Endothelial cell of umbilical vein (primary cell): ENCODE measurements at regions not wholly inside any gene's neighbourhood (a gene's known extent, or its start where the extent isn't known, plus 50 kb on each side); places are given as distances from the start of the nearest gene placed in this dataset.

Experiments
- GATA2 ChIP-seq: IDR thresholded peaks from 2 replicates; pipeline ENCODE4 v1.7.0; 2011; ENCODE audit warnings: low read depth, mild to moderate bottlenecking, moderate library complexity, mixed read lengths, low read length; ENCODE audit not compliant: insufficient read length, insufficient read depth
- MYC ChIP-seq: IDR thresholded peaks from one replicate; pipeline ENCODE4 v1.6.1; 2011; ENCODE audit warnings: mild to moderate bottlenecking, low read depth, low read length
- POLR2A ChIP-seq: IDR thresholded peaks from 2 replicates; pipeline ENCODE4 v1.6.1; 2012; ENCODE audit warnings: low read depth, mild to moderate bottlenecking, control low read depth, low read length
- POLR2AphosphoS5 ChIP-seq: IDR thresholded peaks from 2 replicates; pipeline ENCODE4 v1.6.1; 2012; ENCODE audit warnings: low read depth, mild to moderate bottlenecking, control low read depth, low read length, moderate library complexity; ENCODE audit not compliant: insufficient read depth
- TF ChIP-seq, protein P1 (sequence below), 2 donors: IDR thresholded peaks; 1 replicate in 1 of 2; 2 replicates in 1 of 2; pipeline ENCODE4 v1.5.1; 2011; ENCODE audit warnings: low read length in 2 of 2, mild to moderate bottlenecking in 2 of 2, moderate library complexity in 2 of 2, control low read depth in 1 of 2, inconsistent platforms in 1 of 2, low read depth in 1 of 2; ENCODE audit not compliant: insufficient read depth in 1 of 2; ENCODE audit errors: extremely low read depth in 1 of 2

DNA sequence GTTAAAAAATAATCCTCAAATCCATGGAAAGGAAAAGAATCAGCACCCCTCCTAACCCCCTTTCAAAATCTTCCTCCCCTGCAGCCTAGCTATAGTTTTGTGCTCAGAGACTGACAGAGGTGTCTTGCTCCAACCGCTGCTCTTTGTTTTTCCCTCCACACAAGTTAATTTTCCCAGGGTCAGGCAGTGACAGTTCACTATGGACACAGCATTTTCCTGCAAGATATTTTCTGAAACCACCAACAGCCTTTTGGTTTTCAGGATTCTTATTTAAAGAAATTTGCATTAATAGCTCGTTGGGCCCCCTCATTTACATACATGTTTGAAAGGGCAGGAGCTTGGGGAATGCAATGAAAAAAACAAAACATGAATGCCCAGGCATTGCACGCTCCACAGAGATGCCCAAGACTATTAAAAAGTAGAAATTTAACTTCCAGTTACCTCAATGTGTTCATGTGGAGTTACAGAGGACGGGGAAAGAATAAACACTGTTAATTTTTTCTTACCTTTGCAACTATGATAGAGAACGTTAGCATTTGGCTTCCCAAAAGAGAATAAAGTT, 71.4 kb upstream of the CXCR4 start:
- TF ChIP-seq, protein P1, sequence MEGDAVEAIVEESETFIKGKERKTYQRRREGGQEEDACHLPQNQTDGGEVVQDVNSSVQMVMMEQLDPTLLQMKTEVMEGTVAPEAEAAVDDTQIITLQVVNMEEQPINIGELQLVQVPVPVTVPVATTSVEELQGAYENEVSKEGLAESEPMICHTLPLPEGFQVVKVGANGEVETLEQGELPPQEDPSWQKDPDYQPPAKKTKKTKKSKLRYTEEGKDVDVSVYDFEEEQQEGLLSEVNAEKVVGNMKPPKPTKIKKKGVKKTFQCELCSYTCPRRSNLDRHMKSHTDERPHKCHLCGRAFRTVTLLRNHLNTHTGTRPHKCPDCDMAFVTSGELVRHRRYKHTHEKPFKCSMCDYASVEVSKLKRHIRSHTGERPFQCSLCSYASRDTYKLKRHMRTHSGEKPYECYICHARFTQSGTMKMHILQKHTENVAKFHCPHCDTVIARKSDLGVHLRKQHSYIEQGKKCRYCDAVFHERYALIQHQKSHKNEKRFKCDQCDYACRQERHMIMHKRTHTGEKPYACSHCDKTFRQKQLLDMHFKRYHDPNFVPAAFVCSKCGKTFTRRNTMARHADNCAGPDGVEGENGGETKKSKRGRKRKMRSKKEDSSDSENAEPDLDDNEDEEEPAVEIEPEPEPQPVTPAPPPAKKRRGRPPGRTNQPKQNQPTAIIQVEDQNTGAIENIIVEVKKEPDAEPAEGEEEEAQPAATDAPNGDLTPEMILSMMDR (IDR thresholded peaks at IDR 0.05; ENCODE audit: extremely low read depth in 1 of 2, insufficient read depth in 1 of 2, low read depth in 1 of 2, low read length in 2 of 2), result no peak
- TF ChIP-seq POLR2A (no peak), POLR2AphosphoS5 (no peak), MYC (no peak), GATA2 (no peak)
